T1000 (cell line): ENCODE measurements at regions not wholly inside any gene's neighbourhood (a gene's known extent, or its start where the extent isn't known, plus 50 kb on each side); places are given as distances from the start of the nearest gene placed in this dataset.

ENCODE experiments used
- DNase-seq: peaks from one replicate; lab custom pipeline; 2025; ENCODE audit warnings: mixed read lengths; lab: John Stamatoyannopoulos, UW

GRCh38 chr10:92790440-92790839, 57.9 kb upstream of the EXOC6 start:
- no peak for DNase-seq

GRCh38 chr10:92792661-92793060, 55.7 kb upstream of the EXOC6 start:
- no peak for DNase-seq
